SH-SY5Y (cell line): ENCODE measurements at regions not wholly inside any gene's neighbourhood (a gene's known extent, or its start where the extent isn't known, plus 50 kb on each side); places are given as distances from the start of the nearest gene placed in this dataset.

Experiments used
- GATA2 ChIP-seq: IDR thresholded peaks from 2 replicates; pipeline ENCODE4 v1.6.1; 2011; ENCODE audit warnings: mild to moderate bottlenecking, low read depth, low read length
- GATA3 ChIP-seq: IDR thresholded peaks from 2 replicates; pipeline ENCODE4 v1.6.1; 2011; ENCODE audit warnings: low read depth, mild to moderate bottlenecking, low read length, moderate library complexity

DNA sequence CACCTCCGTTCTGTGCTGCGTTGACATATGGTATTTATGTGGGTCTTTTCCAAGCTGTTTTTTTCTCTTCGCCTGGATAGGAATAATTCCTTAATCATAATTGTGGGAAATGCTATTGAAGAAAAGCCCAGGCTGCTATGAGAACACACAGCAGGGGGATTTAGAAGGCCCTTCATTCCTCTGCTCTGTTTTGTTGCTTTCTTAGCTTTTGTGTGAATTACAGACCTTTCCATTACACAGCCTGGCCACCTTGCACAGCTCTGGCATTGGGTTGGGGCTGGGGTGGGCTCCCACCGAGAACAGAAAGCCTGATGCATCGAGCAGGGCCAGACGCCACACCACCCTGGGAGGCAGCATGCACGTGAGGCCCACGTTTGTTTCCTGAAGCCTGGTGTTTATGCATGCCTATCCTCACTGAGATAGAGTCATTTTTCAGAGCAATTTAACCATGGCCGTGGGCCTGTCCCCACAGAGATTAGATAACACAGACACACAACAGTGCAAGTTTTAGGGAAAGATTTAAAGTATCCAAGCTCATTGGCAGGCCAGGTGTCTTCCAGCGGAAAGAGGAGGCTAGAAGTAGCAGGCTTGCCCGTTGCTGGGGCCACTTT lies 287.6 kb upstream of the PWP1 start:
- no peak for TF ChIP-seq GATA3
- peak; percentile 63; the same call in 1 of the 2 replicates for TF ChIP-seq GATA2
